HL-60 (cell line): ENCODE measurements at regions not wholly inside any gene's neighbourhood (a gene's known extent, or its start where the extent isn't known, plus 50 kb on each side); places are given as distances from the start of the nearest gene placed in this dataset.
"Not testable (repeated sequence)": the region's sequence is repeated elsewhere in the genome, so short reads cannot be mapped to it uniquely, and the experiment has no call there.

Experiments
- DNase-seq, 2 experiments: peaks; one replicate each; pipeline ENCODE4 v3.0.0-alpha.2; 2010 to 2020; ENCODE audit warnings: low read depth in 1 of 2, low spot score in 1 of 2
- H3K27ac ChIP-seq: fragments of 250-450 bp; sonication (Bioruptor Pico); replicated peaks from 2 replicates; pipeline ENCODE4 v1.5.1; 2020; ENCODE audit warnings: mild to moderate bottlenecking, moderate library complexity
- H3K27me3 ChIP-seq: fragments of 250-450 bp; sonication (Bioruptor Pico); 2 replicates; pipeline ENCODE4 v1.5.1; 2021; ENCODE audit warnings: mild to moderate bottlenecking, moderate library complexity; ENCODE audit not compliant: insufficient read depth, poor library complexity, severe bottlenecking
- H3K4me3 ChIP-seq: replicated peaks from 2 replicates; pipeline ENCODE4 v1.5.1; 2011; ENCODE audit warnings: mild to moderate bottlenecking, control low read depth, low read length; ENCODE audit not compliant: insufficient read depth
- GABPA ChIP-seq: IDR thresholded peaks from 2 replicates; pipeline ENCODE4 v1.6.1; 2012; ENCODE audit warnings: low read depth
- POLR2AphosphoS5 ChIP-seq: IDR thresholded peaks from 2 replicates; pipeline ENCODE4 v1.6.1; 2012; ENCODE audit warnings: low read depth
- SPI1 ChIP-seq: IDR thresholded peaks from 2 replicates; pipeline ENCODE4 v1.6.1; 2012; ENCODE audit warnings: low read depth, mild to moderate bottlenecking, borderline replicate concordance
- TF ChIP-seq, protein P1 (sequence below): IDR thresholded peaks from 2 replicates; pipeline ENCODE4 v1.6.1; 2012; ENCODE audit warnings: low read depth; ENCODE audit not compliant: insufficient replicate concordance
- TF ChIP-seq, protein P2 (sequence below): IDR thresholded peaks from one replicate; pipeline ENCODE4 v1.5.1; 2011; ENCODE audit warnings: low read length, control low read depth, inconsistent platforms; ENCODE audit not compliant: insufficient read depth

DNA sequence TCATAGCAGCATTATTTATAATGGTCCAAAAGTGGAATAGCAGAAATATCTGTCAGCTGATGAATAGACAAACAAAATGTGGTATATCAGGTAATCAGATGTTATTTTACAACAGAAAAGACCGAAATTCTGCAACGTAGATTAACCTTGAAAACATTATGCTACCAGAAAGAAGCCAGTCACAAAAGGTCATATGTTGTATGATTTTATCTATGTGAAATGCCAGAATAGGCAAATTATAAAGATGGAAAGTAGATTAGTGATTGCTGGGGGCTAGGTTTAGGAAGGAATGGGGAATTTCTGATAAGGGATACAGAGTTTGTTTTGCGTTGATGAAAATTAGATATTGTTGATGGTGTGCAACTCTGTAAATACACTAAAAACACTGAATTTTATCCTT, 165.0 kb upstream of the STMND1 start:
- H3K4me3 ChIP-seq: no peak overlapping the region
- H3K27me3 ChIP-seq: peaks cover 6% of the 10 kb centered on the region
- TF ChIP-seq, protein P1, sequence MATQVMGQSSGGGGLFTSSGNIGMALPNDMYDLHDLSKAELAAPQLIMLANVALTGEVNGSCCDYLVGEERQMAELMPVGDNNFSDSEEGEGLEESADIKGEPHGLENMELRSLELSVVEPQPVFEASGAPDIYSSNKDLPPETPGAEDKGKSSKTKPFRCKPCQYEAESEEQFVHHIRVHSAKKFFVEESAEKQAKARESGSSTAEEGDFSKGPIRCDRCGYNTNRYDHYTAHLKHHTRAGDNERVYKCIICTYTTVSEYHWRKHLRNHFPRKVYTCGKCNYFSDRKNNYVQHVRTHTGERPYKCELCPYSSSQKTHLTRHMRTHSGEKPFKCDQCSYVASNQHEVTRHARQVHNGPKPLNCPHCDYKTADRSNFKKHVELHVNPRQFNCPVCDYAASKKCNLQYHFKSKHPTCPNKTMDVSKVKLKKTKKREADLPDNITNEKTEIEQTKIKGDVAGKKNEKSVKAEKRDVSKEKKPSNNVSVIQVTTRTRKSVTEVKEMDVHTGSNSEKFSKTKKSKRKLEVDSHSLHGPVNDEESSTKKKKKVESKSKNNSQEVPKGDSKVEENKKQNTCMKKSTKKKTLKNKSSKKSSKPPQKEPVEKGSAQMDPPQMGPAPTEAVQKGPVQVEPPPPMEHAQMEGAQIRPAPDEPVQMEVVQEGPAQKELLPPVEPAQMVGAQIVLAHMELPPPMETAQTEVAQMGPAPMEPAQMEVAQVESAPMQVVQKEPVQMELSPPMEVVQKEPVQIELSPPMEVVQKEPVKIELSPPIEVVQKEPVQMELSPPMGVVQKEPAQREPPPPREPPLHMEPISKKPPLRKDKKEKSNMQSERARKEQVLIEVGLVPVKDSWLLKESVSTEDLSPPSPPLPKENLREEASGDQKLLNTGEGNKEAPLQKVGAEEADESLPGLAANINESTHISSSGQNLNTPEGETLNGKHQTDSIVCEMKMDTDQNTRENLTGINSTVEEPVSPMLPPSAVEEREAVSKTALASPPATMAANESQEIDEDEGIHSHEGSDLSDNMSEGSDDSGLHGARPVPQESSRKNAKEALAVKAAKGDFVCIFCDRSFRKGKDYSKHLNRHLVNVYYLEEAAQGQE: no peak
- no peak overlapping the region for H3K27ac ChIP-seq
- no peak for DNase-seq

DNA sequence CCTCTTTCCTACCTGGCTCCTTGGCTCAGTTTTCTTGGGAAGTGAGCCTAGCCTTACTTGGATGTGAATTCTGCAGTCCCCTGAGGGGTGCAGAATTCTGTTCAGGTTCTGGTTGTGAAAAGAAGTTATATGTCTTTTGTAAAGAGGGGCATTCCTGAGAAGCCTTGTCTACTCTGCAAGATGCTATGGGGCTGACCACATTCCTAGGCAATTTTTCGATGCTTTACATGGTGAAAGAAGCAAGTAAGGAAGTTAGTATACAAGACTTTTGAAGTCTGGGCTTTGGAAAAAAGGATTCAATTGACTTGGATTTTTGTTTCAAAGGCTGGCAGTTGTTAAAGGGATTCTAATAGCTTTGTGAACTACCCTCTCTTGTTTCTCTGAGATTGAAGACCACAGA, 167.9 kb upstream of the STMND1 start:
- Histone ChIP-seq H3K27me3 (peaks cover 6% of the 10 kb centered on the region), H3K4me3 (no peak overlapping the region), H3K27ac (no peak overlapping the region)
- DNase-seq: no peak
- TF ChIP-seq, protein P1: no peak
- TF ChIP-seq POLR2AphosphoS5 (no peak), GABPA (no peak)
- TF ChIP-seq, protein P2, sequence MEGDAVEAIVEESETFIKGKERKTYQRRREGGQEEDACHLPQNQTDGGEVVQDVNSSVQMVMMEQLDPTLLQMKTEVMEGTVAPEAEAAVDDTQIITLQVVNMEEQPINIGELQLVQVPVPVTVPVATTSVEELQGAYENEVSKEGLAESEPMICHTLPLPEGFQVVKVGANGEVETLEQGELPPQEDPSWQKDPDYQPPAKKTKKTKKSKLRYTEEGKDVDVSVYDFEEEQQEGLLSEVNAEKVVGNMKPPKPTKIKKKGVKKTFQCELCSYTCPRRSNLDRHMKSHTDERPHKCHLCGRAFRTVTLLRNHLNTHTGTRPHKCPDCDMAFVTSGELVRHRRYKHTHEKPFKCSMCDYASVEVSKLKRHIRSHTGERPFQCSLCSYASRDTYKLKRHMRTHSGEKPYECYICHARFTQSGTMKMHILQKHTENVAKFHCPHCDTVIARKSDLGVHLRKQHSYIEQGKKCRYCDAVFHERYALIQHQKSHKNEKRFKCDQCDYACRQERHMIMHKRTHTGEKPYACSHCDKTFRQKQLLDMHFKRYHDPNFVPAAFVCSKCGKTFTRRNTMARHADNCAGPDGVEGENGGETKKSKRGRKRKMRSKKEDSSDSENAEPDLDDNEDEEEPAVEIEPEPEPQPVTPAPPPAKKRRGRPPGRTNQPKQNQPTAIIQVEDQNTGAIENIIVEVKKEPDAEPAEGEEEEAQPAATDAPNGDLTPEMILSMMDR: no peak

DNA sequence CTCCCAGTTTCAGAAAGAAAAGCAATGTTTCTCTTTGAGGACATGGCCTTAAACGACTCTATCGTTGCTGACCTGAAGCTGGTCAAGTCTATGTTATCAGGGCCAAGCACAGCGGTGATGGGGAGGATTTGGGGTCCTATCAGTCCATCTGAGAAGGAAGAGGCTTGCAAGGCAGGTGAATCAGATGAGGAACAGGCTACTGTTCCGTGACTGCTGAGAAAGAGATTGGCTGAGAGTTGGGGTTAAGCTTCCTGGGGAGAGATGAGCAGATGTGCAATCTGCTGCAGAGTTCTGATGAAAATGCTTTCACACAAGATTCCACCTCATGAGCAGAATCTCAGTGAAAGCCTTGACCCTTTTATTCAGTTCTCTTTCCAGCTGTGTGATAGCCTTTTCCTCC, 168.3 kb upstream of the STMND1 start:
- DNase-seq: no peak
- no peak for TF ChIP-seq GABPA
- TF ChIP-seq SPI1: no peak
- no peak for TF ChIP-seq POLR2AphosphoS5
- no peak overlapping the region for H3K4me3 ChIP-seq
- H3K27me3 ChIP-seq: peaks cover 6% of the 10 kb centered on the region
- H3K27ac ChIP-seq: no peak overlapping the region

DNA sequence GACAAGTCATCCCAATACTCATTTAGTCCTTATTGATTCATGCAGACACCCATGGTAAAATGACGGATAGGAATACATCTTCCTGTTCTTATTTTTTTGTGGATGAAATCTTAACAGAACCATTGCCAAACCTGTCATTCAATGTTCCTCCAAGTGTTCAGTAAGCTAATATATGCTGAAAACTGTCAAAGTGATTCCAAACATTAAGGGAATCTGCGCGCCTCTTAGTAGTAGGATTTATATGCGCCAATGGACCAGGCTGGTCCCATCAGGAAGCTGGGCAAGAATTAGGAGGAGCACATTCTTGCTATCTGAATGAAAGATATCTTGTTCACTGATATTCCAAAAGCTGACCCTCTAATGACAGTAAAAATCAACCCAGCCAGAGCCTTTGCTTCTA, 168.9 kb upstream of the STMND1 start:
- DNase-seq: no peak
- no peak for TF ChIP-seq GABPA
- no peak for TF ChIP-seq POLR2AphosphoS5
- no peak for TF ChIP-seq SPI1
- TF ChIP-seq, protein P2: no peak
- TF ChIP-seq, protein P1: no peak

DNA sequence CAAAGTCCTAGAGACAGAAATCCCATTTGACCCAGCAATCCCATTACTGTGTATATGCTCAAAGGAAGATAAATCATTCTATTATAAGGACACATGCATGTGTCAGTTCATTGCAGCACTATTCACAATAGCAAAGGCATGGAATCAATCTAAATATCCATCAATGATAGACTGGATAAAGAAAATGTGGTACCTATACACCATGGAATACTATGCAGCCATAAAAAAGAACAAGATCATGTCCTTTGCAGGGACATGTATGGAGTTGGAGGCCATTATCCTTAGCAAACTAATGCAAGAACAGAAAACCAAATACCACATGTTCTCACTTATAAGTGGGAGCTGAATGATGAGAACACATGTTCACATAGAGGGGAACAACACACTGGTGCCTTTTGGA, 169.8 kb upstream of the ATXN1 start:
- not testable (repeated sequence) for H3K4me3 ChIP-seq, H3K27me3 ChIP-seq, DNase-seq, H3K27ac ChIP-seq

More for the DNA sequence above, 168.9 kb upstream of the STMND1 start:
- Histone ChIP-seq H3K27me3 (peaks cover 6% of the 10 kb centered on the region), H3K27ac (no peak overlapping the region), H3K4me3 (no peak overlapping the region)
